Fibroblast of lung (primary cell): ENCODE measurements at regions not wholly inside any gene's neighbourhood (a gene's known extent, or its start where the extent isn't known, plus 50 kb on each side); places are given as distances from the start of the nearest gene placed in this dataset.

Source experiments
- EZH2 ChIP-seq: IDR thresholded peaks from 2 replicates; pipeline ENCODE4 v1.5.1; 2012; ENCODE audit warnings: low read length, control low read depth, mild to moderate bottlenecking; ENCODE audit errors: missing control alignments
- TF ChIP-seq, protein P1 (sequence below), 2 donors: IDR thresholded peaks in 1 of 2; conservative IDR thresholded peaks in 1 of 2; 1 replicate in 1 of 2; 2 replicates in 1 of 2; pipeline ENCODE4 v1.5.1; 2011 to 2012; ENCODE audit warnings: low read length in 2 of 2, control low read depth in 1 of 2, inconsistent platforms in 1 of 2, low read depth in 1 of 2, mild to moderate bottlenecking in 1 of 2

DNA sequence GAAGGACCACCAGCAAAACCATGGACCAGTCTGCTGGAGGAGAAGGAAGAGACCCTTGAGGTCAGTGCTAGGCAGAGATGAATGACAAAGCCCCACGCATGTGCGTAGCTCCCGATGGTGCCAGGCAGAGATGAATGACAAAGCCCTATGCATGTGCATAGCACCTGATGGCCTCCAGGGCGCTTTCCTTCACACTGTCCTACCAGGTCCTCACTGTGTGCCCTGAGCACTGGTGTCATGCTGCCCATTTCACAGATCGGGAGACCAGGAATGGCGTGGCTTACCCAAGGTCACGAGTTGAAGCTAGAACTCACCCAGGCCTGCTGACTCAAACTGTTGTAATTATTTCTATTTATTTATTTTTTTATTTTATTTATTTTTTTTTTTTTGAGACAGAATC is 149.6 kb downstream of the KATNIP start:
- TF ChIP-seq, protein P1, sequence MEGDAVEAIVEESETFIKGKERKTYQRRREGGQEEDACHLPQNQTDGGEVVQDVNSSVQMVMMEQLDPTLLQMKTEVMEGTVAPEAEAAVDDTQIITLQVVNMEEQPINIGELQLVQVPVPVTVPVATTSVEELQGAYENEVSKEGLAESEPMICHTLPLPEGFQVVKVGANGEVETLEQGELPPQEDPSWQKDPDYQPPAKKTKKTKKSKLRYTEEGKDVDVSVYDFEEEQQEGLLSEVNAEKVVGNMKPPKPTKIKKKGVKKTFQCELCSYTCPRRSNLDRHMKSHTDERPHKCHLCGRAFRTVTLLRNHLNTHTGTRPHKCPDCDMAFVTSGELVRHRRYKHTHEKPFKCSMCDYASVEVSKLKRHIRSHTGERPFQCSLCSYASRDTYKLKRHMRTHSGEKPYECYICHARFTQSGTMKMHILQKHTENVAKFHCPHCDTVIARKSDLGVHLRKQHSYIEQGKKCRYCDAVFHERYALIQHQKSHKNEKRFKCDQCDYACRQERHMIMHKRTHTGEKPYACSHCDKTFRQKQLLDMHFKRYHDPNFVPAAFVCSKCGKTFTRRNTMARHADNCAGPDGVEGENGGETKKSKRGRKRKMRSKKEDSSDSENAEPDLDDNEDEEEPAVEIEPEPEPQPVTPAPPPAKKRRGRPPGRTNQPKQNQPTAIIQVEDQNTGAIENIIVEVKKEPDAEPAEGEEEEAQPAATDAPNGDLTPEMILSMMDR (conservative IDR thresholded peaks at IDR 0.05 in 1 of 2, IDR thresholded peaks at IDR 0.05 in 1 of 2; ENCODE audit: low read depth in 1 of 2, low read length in 2 of 2), result no peak
- TF ChIP-seq EZH2, result no peak
